Endodermal cell (in vitro differentiated cells): ENCODE measurements at regions not wholly inside any gene's neighbourhood (a gene's known extent, or its start where the extent isn't known, plus 50 kb on each side); places are given as distances from the start of the nearest gene placed in this dataset.

ENCODE experiments used
- DNase-seq: peaks from one replicate; pipeline ENCODE4 v3.0.0-alpha.2; 2017
- H3K27ac ChIP-seq: 2 replicates; pipeline ENCODE4 v1.5.1; 2013; ENCODE audit warnings: mild to moderate bottlenecking, low read depth, low read length, moderate library complexity
- H3K27me3 ChIP-seq: 2 replicates; pipeline ENCODE4 v1.6.1; 2013; ENCODE audit warnings: mild to moderate bottlenecking, low read length, moderate library complexity; ENCODE audit not compliant: insufficient read depth, control insufficient read depth, poor library complexity, severe bottlenecking
- H3K36me3 ChIP-seq: 2 replicates; pipeline ENCODE4 v1.7.0; 2013; ENCODE audit warnings: mild to moderate bottlenecking, low read length, moderate library complexity; ENCODE audit not compliant: control insufficient read depth, insufficient read depth
- H3K4me1 ChIP-seq: one replicate; pipeline ENCODE4 v1.7.0; 2013; ENCODE audit warnings: low read length; ENCODE audit not compliant: control insufficient read depth, insufficient read depth
- H3K4me3 ChIP-seq: 2 replicates; pipeline ENCODE4 v1.5.1; 2013; ENCODE audit warnings: mild to moderate bottlenecking, low read length, moderate library complexity
- H3K9ac ChIP-seq: 2 replicates; pipeline ENCODE4 v1.6.1; 2013; ENCODE audit warnings: mild to moderate bottlenecking, low read length, moderate library complexity; ENCODE audit not compliant: poor library complexity, severe bottlenecking; ENCODE audit errors: extremely low read depth
- H3K9me3 ChIP-seq: 2 replicates; pipeline ENCODE4 v1.6.1; 2013; ENCODE audit warnings: mild to moderate bottlenecking, low read length, moderate library complexity; ENCODE audit not compliant: control insufficient read depth
- H3K27ac Mint-ChIP-seq: 2 replicates; pipeline ENCODE4 v1.8.0; 2020; ENCODE audit warnings: mixed read lengths
- H3K27me3 Mint-ChIP-seq: 2 replicates; pipeline ENCODE4 v1.8.0; 2021; ENCODE audit warnings: mild to moderate bottlenecking, mixed read lengths; ENCODE audit not compliant: insufficient read depth
- H3K36me3 Mint-ChIP-seq: 2 replicates; pipeline ENCODE4 v1.8.0; 2020; ENCODE audit warnings: low read depth, mixed read lengths
- H3K4me1 Mint-ChIP-seq: 2 replicates; pipeline ENCODE4 v1.8.0; 2020; ENCODE audit warnings: mixed read lengths
- H3K4me3 Mint-ChIP-seq: 2 replicates; pipeline ENCODE4 v1.8.0; 2020; ENCODE audit warnings: mild to moderate bottlenecking, moderate library complexity, mixed read lengths
- H3K9me3 Mint-ChIP-seq: 2 replicates; pipeline ENCODE4 v1.8.0; 2020; ENCODE audit warnings: mild to moderate bottlenecking, mixed read lengths
- CTCF ChIP-seq: fragments of 200-600 bp; sonication (generic); conservative IDR thresholded peaks from 2 replicates; pipeline ENCODE4 v1.5.0; 2021; ENCODE audit warnings: antibody characterized with exemption, mild to moderate bottlenecking
- WGBS, 2 experiments: methylation state at CpG; one replicate each; pipeline versions ENCODE4 v1.1.5 to v1.1.7; 2013; ENCODE audit warnings: missing lambda C conversion rate in 2 of 2, mixed read lengths in 1 of 2; ENCODE audit not compliant: insufficient coverage in 1 of 2, insufficient read length in 1 of 2; 5-methylcytosine and 5-hydroxymethylcytosine counted together

GRCh38 chr1:219687779-219688178 lies 74.9 kb upstream of the ZC3H11B start:
- Histone ChIP-seq H3K4me1 (peaks cover 3% of the 10 kb centered on the region), H3K36me3 (no peaks in the 10 kb centered on the region), H3K27me3 (no peaks in the 10 kb centered on the region), H3K4me3 (no peak overlapping the region), H3K27ac (no peak overlapping the region), H3K9me3 (no peaks in the 10 kb centered on the region), H3K9ac (no peak overlapping the region)
- no peaks in the 10 kb centered on the region for H3K36me3 Mint-ChIP-seq
- no peak overlapping the region for H3K4me3 Mint-ChIP-seq
- TF ChIP-seq CTCF = no peak
- H3K9me3 Mint-ChIP-seq = no peaks in the 10 kb centered on the region
- DNase-seq = no peak
- H3K27me3 Mint-ChIP-seq = no peaks in the 10 kb centered on the region
- peaks cover under 1% of the 10 kb centered on the region for H3K4me1 Mint-ChIP-seq
- no peak overlapping the region for H3K27ac Mint-ChIP-seq

- DNase-seq = no peak
- H3K27me3 ChIP-seq = no peaks in the 10 kb centered on the region
- no peak overlapping the region for H3K27ac Mint-ChIP-seq
- no peak overlapping the region for H3K9ac ChIP-seq
- H3K9me3 ChIP-seq = no peaks in the 10 kb centered on the region
- H3K4me1 Mint-ChIP-seq = peaks cover 3% of the 10 kb centered on the region
- H3K36me3 ChIP-seq = no peaks in the 10 kb centered on the region
- H3K4me3 ChIP-seq = no peak overlapping the region
- H3K27me3 Mint-ChIP-seq = no peaks in the 10 kb centered on the region
- TF ChIP-seq CTCF = no peak
- H3K4me3 Mint-ChIP-seq = no peak overlapping the region
- no peaks in the 10 kb centered on the region for H3K9me3 Mint-ChIP-seq
- H3K27ac ChIP-seq = no peak overlapping the region
- H3K36me3 Mint-ChIP-seq = no peaks in the 10 kb centered on the region
- H3K4me1 ChIP-seq = peaks cover 4% of the 10 kb centered on the region
- 90 to 94% methylated on average over 2 of the region's 2 CpGs for WGBS, 2 experiments
Measured at GRCh38 chr1:219686171-219686570, 73.3 kb upstream of the ZC3H11B start.

GRCh38 chr1:219682788-219683187 lies 69.9 kb upstream of the ZC3H11B start:
- Histone ChIP-seq H3K27ac (no peak overlapping the region), H3K9me3 (no peaks in the 10 kb centered on the region), H3K27me3 (no peaks in the 10 kb centered on the region), H3K36me3 (no peaks in the 10 kb centered on the region), H3K4me3 (no peak overlapping the region), H3K9ac (no peak overlapping the region), H3K4me1 (peaks cover 4% of the 10 kb centered on the region)
- no peak for TF ChIP-seq CTCF
- DNase-seq = no peak
- no peaks in the 10 kb centered on the region for H3K36me3 Mint-ChIP-seq
- H3K4me3 Mint-ChIP-seq = no peak overlapping the region
- H3K27me3 Mint-ChIP-seq = no peaks in the 10 kb centered on the region
- no peak overlapping the region for H3K27ac Mint-ChIP-seq
- peaks cover 3% of the 10 kb centered on the region for H3K4me1 Mint-ChIP-seq
- WGBS, 2 experiments = 91 to 100% methylated on average over 1 of the region's 1 CpG
- H3K9me3 Mint-ChIP-seq = no peaks in the 10 kb centered on the region
